ENCODE measurements at regions not wholly inside any gene's neighbourhood (a gene's known extent, or its start where the extent isn't known, plus 50 kb on each side); places are given as distances from the start of the nearest gene placed in this dataset.

DNA sequence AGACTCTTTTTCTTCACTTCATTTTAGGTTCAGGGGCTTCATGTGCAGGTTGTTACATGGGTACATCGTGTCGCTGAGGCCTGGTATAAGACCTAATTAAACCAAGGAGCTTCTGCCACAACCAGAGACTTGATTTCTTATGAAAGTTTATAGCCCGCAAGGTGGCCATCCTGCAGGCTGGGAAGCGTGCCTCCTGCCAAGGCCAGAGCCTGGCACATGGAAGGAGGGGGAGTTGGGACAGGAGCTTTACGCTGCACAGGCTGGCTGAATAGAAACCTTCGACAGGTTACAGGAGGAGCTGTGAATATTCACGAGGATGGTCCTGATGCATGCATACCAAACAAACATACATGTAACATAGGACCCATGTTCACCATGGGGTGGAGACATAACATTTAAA lies 50.1 kb upstream of the SIMC1 start (continued):
- TF ChIP-seq, protein P1, sequence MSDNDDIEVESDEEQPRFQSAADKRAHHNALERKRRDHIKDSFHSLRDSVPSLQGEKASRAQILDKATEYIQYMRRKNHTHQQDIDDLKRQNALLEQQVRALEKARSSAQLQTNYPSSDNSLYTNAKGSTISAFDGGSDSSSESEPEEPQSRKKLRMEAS (IDR thresholded peaks at IDR 0.05; ENCODE audit: low read depth), result no peak
